Osteoblast (primary cell): ENCODE measurements at regions not wholly inside any gene's neighbourhood (a gene's known extent, or its start where the extent isn't known, plus 50 kb on each side); places are given as distances from the start of the nearest gene placed in this dataset.

Experiments used
- DNase-seq: peaks from one replicate; pipeline ENCODE4 v3.0.0; 2011; ENCODE audit warnings: low spot score, mixed read lengths; ENCODE audit not compliant: insufficient read length; ENCODE audit errors: missing footprints
- H2AFZ ChIP-seq: 2 replicates; pipeline ENCODE4 v1.6.0; 2011; ENCODE audit warnings: mild to moderate bottlenecking, low read length
- H3K27ac ChIP-seq: 2 replicates; pipeline ENCODE4 v1.5.1; 2011; ENCODE audit warnings: mild to moderate bottlenecking, low read depth, low read length, moderate library complexity
- H3K27me3 ChIP-seq: 2 replicates; pipeline ENCODE4 v1.6.0; 2012; ENCODE audit warnings: mild to moderate bottlenecking, control low read depth, inconsistent platforms, low read length, moderate library complexity; ENCODE audit not compliant: insufficient read depth
- H3K36me3 ChIP-seq: 2 replicates; pipeline ENCODE4 v1.5.1; 2011; ENCODE audit warnings: mild to moderate bottlenecking, low read length, control low read depth, moderate library complexity; ENCODE audit not compliant: insufficient read depth
- H3K4me1 ChIP-seq: 2 replicates; pipeline ENCODE4 v1.5.1; 2011; ENCODE audit warnings: mild to moderate bottlenecking, low read length, control low read depth, moderate library complexity; ENCODE audit not compliant: insufficient read depth
- H3K4me2 ChIP-seq: 2 replicates; pipeline ENCODE4 v1.6.0; 2011; ENCODE audit warnings: mild to moderate bottlenecking, low read length; ENCODE audit not compliant: insufficient read depth
- H3K4me3 ChIP-seq: fragments of 200-600 bp; sonication (generic); 3 replicates; pipeline ENCODE4 v1.5.1; 2012; ENCODE audit warnings: mild to moderate bottlenecking, low read length, inconsistent platforms; ENCODE audit not compliant: insufficient read depth
- H3K79me2 ChIP-seq: 2 replicates; pipeline ENCODE4 v1.6.0; 2012; ENCODE audit warnings: mild to moderate bottlenecking, low read length, control low read depth, inconsistent platforms; ENCODE audit not compliant: insufficient read depth
- H3K9me3 ChIP-seq: 2 replicates; pipeline ENCODE4 v1.5.1; 2011; ENCODE audit warnings: low read depth, low read length, control low read depth
- H4K20me1 ChIP-seq: 2 replicates; pipeline ENCODE4 v1.6.0; 2012; ENCODE audit warnings: mild to moderate bottlenecking, low read length, control low read depth; ENCODE audit not compliant: insufficient read depth
- TF ChIP-seq, protein P1 (sequence below): IDR thresholded peaks from 2 replicates; pipeline ENCODE4 v1.5.1; 2011; ENCODE audit warnings: mild to moderate bottlenecking, low read depth, low read length, moderate library complexity; ENCODE audit errors: extremely low read depth

GRCh38 chrX:25548811-25549210, 533.0 kb upstream of the ARX start:
- Histone ChIP-seq H3K27ac (no peak overlapping the region), H2AFZ (no peak overlapping the region), H3K9me3 (no peaks in the 10 kb centered on the region), H3K4me2 (no peak overlapping the region), H4K20me1 (no peaks in the 10 kb centered on the region), H3K4me1 (peaks cover 3% of the 10 kb centered on the region), H3K4me3 (no peak overlapping the region), H3K27me3 (no peaks in the 10 kb centered on the region), H3K79me2 (no peaks in the 10 kb centered on the region), H3K36me3 (no peaks in the 10 kb centered on the region)
- TF ChIP-seq, protein P1, sequence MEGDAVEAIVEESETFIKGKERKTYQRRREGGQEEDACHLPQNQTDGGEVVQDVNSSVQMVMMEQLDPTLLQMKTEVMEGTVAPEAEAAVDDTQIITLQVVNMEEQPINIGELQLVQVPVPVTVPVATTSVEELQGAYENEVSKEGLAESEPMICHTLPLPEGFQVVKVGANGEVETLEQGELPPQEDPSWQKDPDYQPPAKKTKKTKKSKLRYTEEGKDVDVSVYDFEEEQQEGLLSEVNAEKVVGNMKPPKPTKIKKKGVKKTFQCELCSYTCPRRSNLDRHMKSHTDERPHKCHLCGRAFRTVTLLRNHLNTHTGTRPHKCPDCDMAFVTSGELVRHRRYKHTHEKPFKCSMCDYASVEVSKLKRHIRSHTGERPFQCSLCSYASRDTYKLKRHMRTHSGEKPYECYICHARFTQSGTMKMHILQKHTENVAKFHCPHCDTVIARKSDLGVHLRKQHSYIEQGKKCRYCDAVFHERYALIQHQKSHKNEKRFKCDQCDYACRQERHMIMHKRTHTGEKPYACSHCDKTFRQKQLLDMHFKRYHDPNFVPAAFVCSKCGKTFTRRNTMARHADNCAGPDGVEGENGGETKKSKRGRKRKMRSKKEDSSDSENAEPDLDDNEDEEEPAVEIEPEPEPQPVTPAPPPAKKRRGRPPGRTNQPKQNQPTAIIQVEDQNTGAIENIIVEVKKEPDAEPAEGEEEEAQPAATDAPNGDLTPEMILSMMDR, result no peak
- DNase-seq, result no peak

GRCh38 chrX:25555521-25555920, 539.8 kb upstream of the ARX start:
- no peak overlapping the region for H3K4me2 ChIP-seq
- TF ChIP-seq, protein P1, result no peak
- DNase-seq, result no peak

GRCh38 chrX:25558137-25558536, 542.4 kb upstream of the ARX start:
- Histone ChIP-seq H3K27ac (no peak overlapping the region), H2AFZ (no peak overlapping the region), H4K20me1 (no peaks in the 10 kb centered on the region), H3K79me2 (no peaks in the 10 kb centered on the region), H3K4me3 (no peak overlapping the region), H3K27me3 (no peaks in the 10 kb centered on the region), H3K4me2 (no peak overlapping the region), H3K4me1 (no peaks in the 10 kb centered on the region), H3K36me3 (no peaks in the 10 kb centered on the region), H3K9me3 (no peaks in the 10 kb centered on the region)
- TF ChIP-seq, protein P1, result no peak
- DNase-seq, result no peak

More at GRCh38 chrX:25555521-25555920, 539.8 kb upstream of the ARX start:
- Histone ChIP-seq H3K9me3 (no peaks in the 10 kb centered on the region), H3K27ac (no peak overlapping the region), H3K79me2 (no peaks in the 10 kb centered on the region), H2AFZ (no peak overlapping the region), H3K4me3 (no peak overlapping the region), H3K36me3 (no peaks in the 10 kb centered on the region), H3K4me1 (no peaks in the 10 kb centered on the region), H4K20me1 (no peaks in the 10 kb centered on the region), H3K27me3 (no peaks in the 10 kb centered on the region)

DNA sequence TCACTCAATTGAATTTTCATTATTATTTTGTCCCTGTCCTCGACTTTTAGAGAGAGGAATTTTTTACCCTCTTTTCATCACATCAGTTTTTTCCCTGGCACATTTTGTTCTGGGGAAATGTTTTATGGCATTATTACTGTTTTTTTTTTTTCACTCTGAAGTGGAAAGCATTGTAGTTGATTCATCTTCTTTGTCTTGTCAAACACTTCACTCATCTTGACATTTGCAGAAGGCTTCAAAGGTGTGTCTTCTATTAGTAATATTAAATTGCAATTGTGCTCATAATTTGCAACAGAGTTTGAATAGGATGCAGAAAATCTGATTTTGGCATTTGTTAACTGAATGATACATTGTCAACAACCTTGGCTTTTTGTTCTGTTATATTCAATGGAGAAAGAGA, 545.4 kb upstream of the ARX start:
- Histone ChIP-seq H3K9me3 (no peaks in the 10 kb centered on the region), H3K4me2 (no peak overlapping the region), H3K4me3 (no peak overlapping the region), H3K27me3 (no peaks in the 10 kb centered on the region), H3K79me2 (no peaks in the 10 kb centered on the region), H4K20me1 (no peaks in the 10 kb centered on the region), H3K4me1 (no peaks in the 10 kb centered on the region), H3K27ac (no peak overlapping the region), H2AFZ (no peak overlapping the region), H3K36me3 (no peaks in the 10 kb centered on the region)
- TF ChIP-seq, protein P1, result no peak
- no peak for DNase-seq
